DND-41 (cell line): ENCODE measurements at regions not wholly inside any gene's neighbourhood (a gene's known extent, or its start where the extent isn't known, plus 50 kb on each side); places are given as distances from the start of the nearest gene placed in this dataset.

Source experiments
- ATAC-seq: fragments of 200-7000 bp; cut with Tn5 transposase; 3 replicates; pipeline ENCODE4 v1.9.1; 2021; ENCODE audit warnings: low read depth; ENCODE audit not compliant: insufficient read depth
- DNase-seq: peaks from one replicate; pipeline ENCODE4 v3.0.0-alpha.2; 2020
- H2AFZ ChIP-seq: 2 replicates; pipeline ENCODE4 v1.6.0; 2012; ENCODE audit warnings: low read depth, low read length
- H3K27ac ChIP-seq: 2 replicates; pipeline ENCODE4 v1.5.1; 2012; ENCODE audit warnings: low read length, inconsistent platforms
- H3K27me3 ChIP-seq: fragments of 200-600 bp; sonication (generic); 2 replicates; pipeline ENCODE4 v1.6.0; 2012; ENCODE audit warnings: low read length, mild to moderate bottlenecking, inconsistent platforms; ENCODE audit not compliant: insufficient read depth, poor library complexity
- H3K36me3 ChIP-seq: 2 replicates; pipeline ENCODE4 v1.5.1; 2012; ENCODE audit warnings: low read length, inconsistent platforms; ENCODE audit not compliant: insufficient read depth
- H3K4me1 ChIP-seq: 2 replicates; pipeline ENCODE4 v1.5.1; 2012; ENCODE audit warnings: mild to moderate bottlenecking, low read length; ENCODE audit not compliant: insufficient read depth
- H3K4me2 ChIP-seq: 2 replicates; pipeline ENCODE4 v1.6.0; 2012; ENCODE audit warnings: mild to moderate bottlenecking, moderate library complexity, low read length, inconsistent platforms; ENCODE audit not compliant: insufficient read depth
- H3K4me3 ChIP-seq, 2 experiments: fragments of 200-600 bp in 1 of 2; shearing (Covaris generic) in 1 of 2; 2 replicates each; pipeline ENCODE4 v1.5.1; 2012 to 2016; ENCODE audit warnings: inconsistent platforms in 2 of 2, low read length in 2 of 2, mild to moderate bottlenecking in 2 of 2, low read depth in 1 of 2, moderate library complexity in 1 of 2
- H3K79me2 ChIP-seq: 2 replicates; pipeline ENCODE4 v1.6.0; 2012; ENCODE audit warnings: low read length, inconsistent platforms; ENCODE audit not compliant: insufficient read depth
- H3K9ac ChIP-seq: 2 replicates; pipeline ENCODE4 v1.6.0; 2012; ENCODE audit warnings: low read depth, mild to moderate bottlenecking, inconsistent platforms, low read length, moderate library complexity
- H3K9me3 ChIP-seq: 2 replicates; pipeline ENCODE4 v1.5.1; 2012; ENCODE audit warnings: low read length, moderate library complexity, mild to moderate bottlenecking, inconsistent platforms; ENCODE audit not compliant: insufficient read depth, severe bottlenecking
- H4K20me1 ChIP-seq: 2 replicates; pipeline ENCODE4 v1.6.0; 2012; ENCODE audit warnings: low read length; ENCODE audit not compliant: insufficient read depth
- EZH2 ChIP-seq: IDR thresholded peaks from 3 replicates; pipeline ENCODE4 v1.6.1; 2012; ENCODE audit warnings: borderline replicate concordance, low read depth, mild to moderate bottlenecking, moderate library complexity, low read length, inconsistent platforms; ENCODE audit not compliant: severe bottlenecking
- TF ChIP-seq, protein P1 (sequence below): IDR thresholded peaks from 2 replicates; pipeline ENCODE4 v1.5.1; 2012; ENCODE audit warnings: borderline replicate concordance, low read length, moderate library complexity, mild to moderate bottlenecking; ENCODE audit not compliant: poor library complexity, severe bottlenecking; ENCODE audit errors: extremely low read depth

DNA sequence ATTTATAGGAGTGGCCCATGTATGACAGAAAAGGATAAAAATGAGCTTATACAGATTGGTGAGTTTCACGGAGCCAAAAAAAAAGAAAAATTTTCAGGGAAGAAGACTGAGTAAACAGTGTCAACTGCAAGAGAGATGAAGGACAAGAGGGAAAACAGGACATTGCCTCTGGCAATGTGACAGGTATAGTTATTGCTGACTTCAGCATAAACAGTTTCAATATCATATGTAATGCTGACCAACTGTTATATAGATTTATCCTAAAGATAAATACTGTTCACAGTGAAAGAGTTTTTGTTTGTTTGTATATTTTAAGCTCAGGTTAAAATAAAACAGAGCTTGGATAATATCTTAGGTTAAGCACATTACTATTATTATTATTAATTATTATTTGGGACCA lies 98.0 kb upstream of the FSIP2 start:
- Histone ChIP-seq H3K9ac (no peak overlapping the region), H3K27me3 (no peaks in the 10 kb centered on the region), H3K9me3 (no peaks in the 10 kb centered on the region), H2AFZ (no peak overlapping the region), H3K4me2 (no peak overlapping the region), H3K36me3 (no peaks in the 10 kb centered on the region), H3K4me3 (no peak overlapping the region), H3K27ac (no peak overlapping the region), H3K79me2 (no peaks in the 10 kb centered on the region), H3K4me1 (no peaks in the 10 kb centered on the region), H4K20me1 (no peaks in the 10 kb centered on the region)
- DNase-seq (no peak), ATAC-seq (no peak)
- TF ChIP-seq, protein P1, sequence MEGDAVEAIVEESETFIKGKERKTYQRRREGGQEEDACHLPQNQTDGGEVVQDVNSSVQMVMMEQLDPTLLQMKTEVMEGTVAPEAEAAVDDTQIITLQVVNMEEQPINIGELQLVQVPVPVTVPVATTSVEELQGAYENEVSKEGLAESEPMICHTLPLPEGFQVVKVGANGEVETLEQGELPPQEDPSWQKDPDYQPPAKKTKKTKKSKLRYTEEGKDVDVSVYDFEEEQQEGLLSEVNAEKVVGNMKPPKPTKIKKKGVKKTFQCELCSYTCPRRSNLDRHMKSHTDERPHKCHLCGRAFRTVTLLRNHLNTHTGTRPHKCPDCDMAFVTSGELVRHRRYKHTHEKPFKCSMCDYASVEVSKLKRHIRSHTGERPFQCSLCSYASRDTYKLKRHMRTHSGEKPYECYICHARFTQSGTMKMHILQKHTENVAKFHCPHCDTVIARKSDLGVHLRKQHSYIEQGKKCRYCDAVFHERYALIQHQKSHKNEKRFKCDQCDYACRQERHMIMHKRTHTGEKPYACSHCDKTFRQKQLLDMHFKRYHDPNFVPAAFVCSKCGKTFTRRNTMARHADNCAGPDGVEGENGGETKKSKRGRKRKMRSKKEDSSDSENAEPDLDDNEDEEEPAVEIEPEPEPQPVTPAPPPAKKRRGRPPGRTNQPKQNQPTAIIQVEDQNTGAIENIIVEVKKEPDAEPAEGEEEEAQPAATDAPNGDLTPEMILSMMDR, result no peak
- TF ChIP-seq EZH2, result no peak

DNA sequence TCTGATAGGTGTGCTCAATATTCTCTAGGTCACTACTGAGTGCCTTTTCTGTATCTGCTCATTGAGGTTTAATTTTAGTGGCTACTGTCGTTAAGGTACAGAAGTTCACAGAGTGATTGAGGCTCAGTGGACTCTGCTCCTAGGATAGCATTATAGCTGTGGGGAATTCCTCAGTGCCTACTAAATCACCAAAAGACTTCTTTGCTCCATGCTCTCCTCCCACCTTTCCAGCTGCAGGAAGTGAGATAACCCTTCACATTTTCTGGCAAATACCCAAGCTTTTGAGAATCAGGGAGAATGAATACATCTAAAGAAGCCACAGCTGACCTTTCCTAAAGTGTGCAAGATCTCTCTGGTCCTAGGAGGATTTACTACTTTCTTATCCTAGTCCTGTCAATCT lies 95.2 kb upstream of the FSIP2 start:
- no peaks in the 10 kb centered on the region for H3K79me2 ChIP-seq
- H3K27ac ChIP-seq, result no peak overlapping the region
- no peak overlapping the region for H2AFZ ChIP-seq
- no peaks in the 10 kb centered on the region for H3K27me3 ChIP-seq
- H3K36me3 ChIP-seq, result no peaks in the 10 kb centered on the region
- no peaks in the 10 kb centered on the region for H3K9me3 ChIP-seq
- no peak overlapping the region for H3K9ac ChIP-seq
- no peaks in the 10 kb centered on the region for H3K4me1 ChIP-seq
- DNase-seq, result no peak
- no peak overlapping the region for H3K4me3 ChIP-seq
- H3K4me2 ChIP-seq, result no peak overlapping the region
- TF ChIP-seq EZH2, result no peak
- no peaks in the 10 kb centered on the region for H4K20me1 ChIP-seq
- no peak for ATAC-seq

DNA sequence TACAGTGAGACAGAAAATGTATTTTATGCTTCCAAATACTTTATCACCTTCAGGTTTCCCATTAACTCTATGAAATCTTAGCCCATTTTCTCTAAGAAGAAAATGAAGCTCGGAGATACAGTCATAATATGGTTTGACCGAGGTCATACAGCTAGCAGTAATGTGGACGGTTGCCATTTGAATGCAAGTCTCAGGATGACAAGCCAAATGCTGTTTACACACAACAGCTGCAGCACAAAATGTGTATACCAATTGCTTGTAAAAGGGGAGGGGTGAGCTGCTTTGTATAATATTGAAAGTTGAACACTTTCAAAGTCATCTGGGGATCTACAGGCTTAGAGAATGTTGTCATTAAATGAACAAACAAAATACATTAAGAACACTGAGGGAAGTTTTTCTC lies 93.8 kb upstream of the FSIP2 start:
- no peak overlapping the region for H3K27ac ChIP-seq
- no peak overlapping the region for H3K4me3 ChIP-seq
- no peaks in the 10 kb centered on the region for H4K20me1 ChIP-seq
- DNase-seq (no peak), ATAC-seq (no peak)
- no peak overlapping the region for H2AFZ ChIP-seq
- H3K9ac ChIP-seq, result no peak overlapping the region
- H3K4me2 ChIP-seq, result no peak overlapping the region
- H3K9me3 ChIP-seq, result no peaks in the 10 kb centered on the region
- TF ChIP-seq, protein P1, result no peak
- no peak for TF ChIP-seq EZH2
- H3K27me3 ChIP-seq, result no peaks in the 10 kb centered on the region
- H3K36me3 ChIP-seq, result no peaks in the 10 kb centered on the region
- H3K79me2 ChIP-seq, result no peaks in the 10 kb centered on the region
- H3K4me1 ChIP-seq, result no peaks in the 10 kb centered on the region

DNA sequence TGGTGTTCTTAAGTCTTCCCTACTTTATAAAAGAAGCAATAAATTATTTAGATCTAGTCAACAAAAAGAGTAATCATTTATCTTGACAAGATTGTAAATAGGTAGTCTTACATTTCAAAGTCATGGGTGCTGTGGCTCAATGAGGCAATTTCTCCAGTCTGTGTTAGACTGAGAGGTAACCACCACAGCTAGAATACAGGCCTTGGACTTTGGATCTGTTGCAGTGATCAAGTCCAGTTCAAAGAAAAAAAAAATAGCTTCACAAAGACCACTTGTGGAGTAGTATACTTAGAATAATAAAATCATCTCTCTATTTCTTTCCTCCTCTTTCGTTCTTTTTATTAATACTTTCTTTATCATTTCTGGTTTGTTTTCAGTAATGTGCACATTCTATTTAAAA lies 93.1 kb upstream of the FSIP2 start:
- Histone ChIP-seq H3K27ac (no peak overlapping the region), H3K79me2 (no peaks in the 10 kb centered on the region), H3K9ac (no peak overlapping the region), H3K4me3 (no peak overlapping the region), H3K9me3 (no peaks in the 10 kb centered on the region), H2AFZ (no peak overlapping the region), H4K20me1 (no peaks in the 10 kb centered on the region), H3K4me1 (no peaks in the 10 kb centered on the region), H3K4me2 (no peak overlapping the region), H3K27me3 (no peaks in the 10 kb centered on the region), H3K36me3 (no peaks in the 10 kb centered on the region)
- TF ChIP-seq, protein P1, result no peak
- TF ChIP-seq EZH2, result no peak
- ATAC-seq (no peak), DNase-seq (no peak)
